ENCODE measurements at regions not wholly inside any gene's neighbourhood (a gene's known extent, or its start where the extent isn't known, plus 50 kb on each side); places are given as distances from the start of the nearest gene placed in this dataset.

DNA sequence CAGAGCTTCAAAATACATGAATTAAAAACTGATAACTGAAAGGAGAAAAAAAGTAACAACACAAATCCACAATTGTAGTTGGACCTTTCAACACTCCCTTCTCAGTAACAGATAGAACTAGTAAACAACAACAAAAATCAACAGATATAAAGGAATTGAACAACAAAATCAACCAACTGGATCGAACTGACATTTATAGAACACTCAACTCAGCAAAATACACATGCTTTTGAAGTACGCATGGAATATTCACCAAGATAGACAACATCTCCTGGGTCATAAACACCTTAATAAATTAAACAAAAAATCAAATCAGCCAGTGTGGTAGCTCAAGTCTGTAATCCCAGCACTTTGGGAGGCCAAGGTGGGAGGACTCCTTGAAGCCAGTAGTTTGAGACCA lies 63.3 kb downstream of the ILRUN start (continued):
- TF ChIP-seq, protein P1, sequence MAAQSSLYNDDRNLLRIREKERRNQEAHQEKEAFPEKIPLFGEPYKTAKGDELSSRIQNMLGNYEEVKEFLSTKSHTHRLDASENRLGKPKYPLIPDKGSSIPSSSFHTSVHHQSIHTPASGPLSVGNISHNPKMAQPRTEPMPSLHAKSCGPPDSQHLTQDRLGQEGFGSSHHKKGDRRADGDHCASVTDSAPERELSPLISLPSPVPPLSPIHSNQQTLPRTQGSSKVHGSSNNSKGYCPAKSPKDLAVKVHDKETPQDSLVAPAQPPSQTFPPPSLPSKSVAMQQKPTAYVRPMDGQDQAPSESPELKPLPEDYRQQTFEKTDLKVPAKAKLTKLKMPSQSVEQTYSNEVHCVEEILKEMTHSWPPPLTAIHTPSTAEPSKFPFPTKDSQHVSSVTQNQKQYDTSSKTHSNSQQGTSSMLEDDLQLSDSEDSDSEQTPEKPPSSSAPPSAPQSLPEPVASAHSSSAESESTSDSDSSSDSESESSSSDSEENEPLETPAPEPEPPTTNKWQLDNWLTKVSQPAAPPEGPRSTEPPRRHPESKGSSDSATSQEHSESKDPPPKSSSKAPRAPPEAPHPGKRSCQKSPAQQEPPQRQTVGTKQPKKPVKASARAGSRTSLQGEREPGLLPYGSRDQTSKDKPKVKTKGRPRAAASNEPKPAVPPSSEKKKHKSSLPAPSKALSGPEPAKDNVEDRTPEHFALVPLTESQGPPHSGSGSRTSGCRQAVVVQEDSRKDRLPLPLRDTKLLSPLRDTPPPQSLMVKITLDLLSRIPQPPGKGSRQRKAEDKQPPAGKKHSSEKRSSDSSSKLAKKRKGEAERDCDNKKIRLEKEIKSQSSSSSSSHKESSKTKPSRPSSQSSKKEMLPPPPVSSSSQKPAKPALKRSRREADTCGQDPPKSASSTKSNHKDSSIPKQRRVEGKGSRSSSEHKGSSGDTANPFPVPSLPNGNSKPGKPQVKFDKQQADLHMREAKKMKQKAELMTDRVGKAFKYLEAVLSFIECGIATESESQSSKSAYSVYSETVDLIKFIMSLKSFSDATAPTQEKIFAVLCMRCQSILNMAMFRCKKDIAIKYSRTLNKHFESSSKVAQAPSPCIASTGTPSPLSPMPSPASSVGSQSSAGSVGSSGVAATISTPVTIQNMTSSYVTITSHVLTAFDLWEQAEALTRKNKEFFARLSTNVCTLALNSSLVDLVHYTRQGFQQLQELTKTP (IDR thresholded peaks at IDR 0.05; ENCODE audit: low read depth in 1 of 2, partially characterized antibody in 2 of 2), result no peak
- TF ChIP-seq C11orf30 (IDR thresholded peaks at IDR 0.05; ENCODE audit: low read depth) (peak; percentile 67), MAFG (tag; conservative IDR thresholded peaks at IDR 0.05) (0 out of 2 replicates have a peak, but pooled peaks have one; percentile 22), TRIM24 (IDR thresholded peaks at IDR 0.05) (no peak)
- TF ChIP-seq, protein P2, sequence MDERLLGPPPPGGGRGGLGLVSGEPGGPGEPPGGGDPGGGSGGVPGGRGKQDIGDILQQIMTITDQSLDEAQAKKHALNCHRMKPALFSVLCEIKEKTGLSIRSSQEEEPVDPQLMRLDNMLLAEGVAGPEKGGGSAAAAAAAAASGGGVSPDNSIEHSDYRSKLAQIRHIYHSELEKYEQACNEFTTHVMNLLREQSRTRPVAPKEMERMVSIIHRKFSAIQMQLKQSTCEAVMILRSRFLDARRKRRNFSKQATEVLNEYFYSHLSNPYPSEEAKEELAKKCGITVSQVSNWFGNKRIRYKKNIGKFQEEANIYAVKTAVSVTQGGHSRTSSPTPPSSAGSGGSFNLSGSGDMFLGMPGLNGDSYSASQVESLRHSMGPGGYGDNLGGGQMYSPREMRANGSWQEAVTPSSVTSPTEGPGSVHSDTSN (CRISPR knock-in tag; IDR thresholded peaks at IDR 0.05; ENCODE audit: low read depth), result no peak
- TF ChIP-seq, protein P2 (tag; conservative IDR thresholded peaks at IDR 0.05; ENCODE audit: low read depth), result no peak
- TF ChIP-seq, protein P3, sequence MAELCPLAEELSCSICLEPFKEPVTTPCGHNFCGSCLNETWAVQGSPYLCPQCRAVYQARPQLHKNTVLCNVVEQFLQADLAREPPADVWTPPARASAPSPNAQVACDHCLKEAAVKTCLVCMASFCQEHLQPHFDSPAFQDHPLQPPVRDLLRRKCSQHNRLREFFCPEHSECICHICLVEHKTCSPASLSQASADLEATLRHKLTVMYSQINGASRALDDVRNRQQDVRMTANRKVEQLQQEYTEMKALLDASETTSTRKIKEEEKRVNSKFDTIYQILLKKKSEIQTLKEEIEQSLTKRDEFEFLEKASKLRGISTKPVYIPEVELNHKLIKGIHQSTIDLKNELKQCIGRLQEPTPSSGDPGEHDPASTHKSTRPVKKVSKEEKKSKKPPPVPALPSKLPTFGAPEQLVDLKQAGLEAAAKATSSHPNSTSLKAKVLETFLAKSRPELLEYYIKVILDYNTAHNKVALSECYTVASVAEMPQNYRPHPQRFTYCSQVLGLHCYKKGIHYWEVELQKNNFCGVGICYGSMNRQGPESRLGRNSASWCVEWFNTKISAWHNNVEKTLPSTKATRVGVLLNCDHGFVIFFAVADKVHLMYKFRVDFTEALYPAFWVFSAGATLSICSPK (IDR thresholded peaks at IDR 0.05; ENCODE audit: borderline replicate concordance), result no peak
